HG03159 (cell line): ENCODE measurements at regions not wholly inside any gene's neighbourhood (a gene's known extent, or its start where the extent isn't known, plus 50 kb on each side); places are given as distances from the start of the nearest gene placed in this dataset.

Experiments
- ATAC-seq: cut with Tn5 transposase; IDR thresholded peaks from one replicate; pipeline ENCODE4 v1.9.1; 2021; ENCODE audit warnings: mild to moderate bottlenecking, moderate library complexity; ENCODE audit not compliant: unreplicated experiment

- ATAC-seq, result no peak
These were observed 657.8 kb downstream of the GALC start for GRCh38 chr14:87334997-87335685.

- ATAC-seq, result no peak
These were observed 661.0 kb downstream of the GALC start for GRCh38 chr14:87331991-87332390.

GRCh38 chr14:87325741-87326140 lies 667.2 kb downstream of the GALC start:
- ATAC-seq, result no peak

- no peak for ATAC-seq
These were observed 669.8 kb downstream of the GALC start for GRCh38 chr14:87323191-87323590.

GRCh38 chr14:87321548-87321947 lies 671.4 kb downstream of the GALC start:
- no peak for ATAC-seq

- no peak for ATAC-seq
These were observed 680.1 kb downstream of the GALC start for GRCh38 chr14:87312894-87313205.

GRCh38 chr14:87312169-87312893 lies 680.7 kb downstream of the GALC start:
- no peak for ATAC-seq

- ATAC-seq, result no peak
These were observed 683.4 kb downstream of the GALC start for GRCh38 chr14:87309557-87309956.

GRCh38 chr14:87306409-87307168 lies 686.4 kb downstream of the GALC start:
- ATAC-seq, result no peak

- ATAC-seq, result no peak
These were observed 687.6 kb downstream of the GALC start for GRCh38 chr14:87305345-87305744.

GRCh38 chr14:87304404-87304803 lies 688.6 kb downstream of the GALC start:
- no peak for ATAC-seq

GRCh38 chr14:87286826-87287225 lies 706.2 kb downstream of the GALC start:
- no peak for ATAC-seq

- ATAC-seq, result no peak
These were observed 706.8 kb downstream of the GALC start for GRCh38 chr14:87286191-87286590.

GRCh38 chr14:87285506-87285905 lies 707.5 kb downstream of the GALC start:
- ATAC-seq, result no peak

GRCh38 chr14:87283547-87283946 lies 709.4 kb downstream of the GALC start:
- no peak for ATAC-seq

- no peak for ATAC-seq
These were observed 710.7 kb downstream of the GALC start for GRCh38 chr14:87282266-87282665.

- no peak for ATAC-seq
These were observed 714.6 kb downstream of the GALC start for GRCh38 chr14:87278415-87278814.

- no peak for ATAC-seq
These were observed 721.7 kb downstream of the GALC start for GRCh38 chr14:87271331-87271730.

- ATAC-seq, result no peak
These were observed 724.0 kb downstream of the GALC start for GRCh38 chr14:87268997-87269396.

GRCh38 chr14:87264796-87265195 lies 728.2 kb downstream of the GALC start:
- no peak for ATAC-seq

- no peak for ATAC-seq
These were observed 728.7 kb downstream of the GALC start for GRCh38 chr14:87264272-87264785.

- ATAC-seq, result no peak
These were observed 731.4 kb downstream of the GALC start for GRCh38 chr14:87261621-87262020.
